ENCODE measurements at regions not wholly inside any gene's neighbourhood (a gene's known extent, or its start where the extent isn't known, plus 50 kb on each side); places are given as distances from the start of the nearest gene placed in this dataset.

DNA sequence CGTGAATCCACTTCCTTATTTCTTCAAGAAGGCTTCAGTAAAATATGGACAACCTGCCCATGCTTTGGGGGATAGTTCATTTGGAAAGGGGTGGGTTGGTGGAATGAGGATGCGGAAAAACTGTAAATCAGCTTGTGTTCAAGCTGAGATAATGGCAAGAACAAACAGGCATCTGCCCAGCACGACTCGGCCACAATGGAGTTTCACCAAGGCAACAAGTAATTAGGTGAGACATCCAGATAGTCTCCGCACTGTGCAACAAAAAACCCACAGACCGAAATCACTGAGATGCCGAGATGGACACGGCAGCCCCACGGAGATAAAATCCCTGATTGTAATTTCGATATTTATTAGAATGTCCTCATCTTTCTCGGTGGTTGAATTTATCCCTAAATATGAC is 455.2 kb downstream of the AJAP1 start:
- TF ChIP-seq TCF12 (IDR thresholded peaks at IDR 0.05; ENCODE audit: low read depth): no peak
- TF ChIP-seq, protein P1, sequence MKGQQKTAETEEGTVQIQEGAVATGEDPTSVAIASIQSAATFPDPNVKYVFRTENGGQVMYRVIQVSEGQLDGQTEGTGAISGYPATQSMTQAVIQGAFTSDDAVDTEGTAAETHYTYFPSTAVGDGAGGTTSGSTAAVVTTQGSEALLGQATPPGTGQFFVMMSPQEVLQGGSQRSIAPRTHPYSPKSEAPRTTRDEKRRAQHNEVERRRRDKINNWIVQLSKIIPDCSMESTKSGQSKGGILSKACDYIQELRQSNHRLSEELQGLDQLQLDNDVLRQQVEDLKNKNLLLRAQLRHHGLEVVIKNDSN (IDR thresholded peaks at IDR 0.05): no peak
- TF ChIP-seq CREB1 (IDR thresholded peaks at IDR 0.05; ENCODE audit: low read depth): no peak
- no peak for TF ChIP-seq YY1 (IDR thresholded peaks at IDR 0.05; ENCODE audit: low read depth)
- TF ChIP-seq, protein P2, sequence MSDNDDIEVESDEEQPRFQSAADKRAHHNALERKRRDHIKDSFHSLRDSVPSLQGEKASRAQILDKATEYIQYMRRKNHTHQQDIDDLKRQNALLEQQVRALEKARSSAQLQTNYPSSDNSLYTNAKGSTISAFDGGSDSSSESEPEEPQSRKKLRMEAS (IDR thresholded peaks at IDR 0.05): no peak

DNA sequence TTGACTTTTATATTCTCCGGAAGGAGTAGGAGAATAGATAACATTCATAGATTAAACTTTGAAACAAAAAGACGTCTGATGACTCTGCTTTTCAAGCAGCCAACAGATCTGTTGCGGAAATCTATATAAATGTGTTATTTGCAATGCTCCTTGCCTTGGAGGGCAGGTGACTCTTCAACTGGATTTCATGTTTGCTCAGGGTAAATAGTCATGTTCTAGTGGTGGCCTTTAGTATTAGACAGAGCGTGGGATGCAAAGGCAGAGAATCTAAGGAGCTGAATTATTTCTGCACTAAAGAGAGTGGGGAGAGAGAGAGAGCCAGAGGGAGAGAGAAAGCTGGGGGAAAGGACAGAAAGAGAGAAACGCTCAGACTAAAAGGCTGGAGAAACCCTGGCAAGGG is 454.3 kb downstream of the AJAP1 start:
- TF ChIP-seq YY1 (IDR thresholded peaks at IDR 0.05; ENCODE audit: low read depth): no peak
- TF ChIP-seq, protein P2 (IDR thresholded peaks at IDR 0.05): no peak

DNA sequence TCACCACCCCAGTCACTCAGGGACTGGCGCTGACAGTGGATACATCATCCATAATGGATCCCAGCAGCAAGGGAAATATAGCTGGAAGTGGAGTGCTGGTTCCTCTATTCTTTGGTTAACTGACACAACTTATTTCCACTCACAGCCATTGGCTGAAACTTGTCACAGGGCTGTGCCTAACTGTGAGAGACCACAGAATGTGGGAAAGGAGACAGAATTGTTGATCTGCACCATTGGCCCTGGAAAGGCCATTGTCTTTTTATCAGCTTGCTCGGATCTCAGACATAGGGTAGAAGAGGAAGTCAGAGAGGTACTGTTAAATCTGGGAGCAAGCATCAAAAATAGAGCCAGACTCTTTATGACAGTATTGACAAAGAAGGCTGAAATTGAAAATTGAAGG is 451.3 kb downstream of the AJAP1 start:
- TF ChIP-seq, protein P2 (IDR thresholded peaks at IDR 0.05): no peak
- no peak for TF ChIP-seq ZBTB7A (IDR thresholded peaks at IDR 0.05; ENCODE audit: low read depth)
- TF ChIP-seq NFIC (IDR thresholded peaks at IDR 0.05): no peak
- TF ChIP-seq TAF1 (IDR thresholded peaks at IDR 0.05; ENCODE audit: low read depth): no peak
- no peak for TF ChIP-seq CEBPB (IDR thresholded peaks at IDR 0.05)
- TF ChIP-seq, protein P1 (IDR thresholded peaks at IDR 0.05): no peak
- TF ChIP-seq EP300 (IDR thresholded peaks at IDR 0.05; ENCODE audit: borderline replicate concordance): no peak
- TF ChIP-seq TEAD4 (IDR thresholded peaks at IDR 0.05): no peak
- no peak for TF ChIP-seq TCF12 (IDR thresholded peaks at IDR 0.05; ENCODE audit: low read depth)
- no peak for TF ChIP-seq EGR1 (IDR thresholded peaks at IDR 0.05)
- no peak for TF ChIP-seq RAD21 (IDR thresholded peaks at IDR 0.05; ENCODE audit: low read depth)
- TF ChIP-seq FOXM1 (IDR thresholded peaks at IDR 0.05; ENCODE audit: borderline replicate concordance, low read depth): no peak

DNA sequence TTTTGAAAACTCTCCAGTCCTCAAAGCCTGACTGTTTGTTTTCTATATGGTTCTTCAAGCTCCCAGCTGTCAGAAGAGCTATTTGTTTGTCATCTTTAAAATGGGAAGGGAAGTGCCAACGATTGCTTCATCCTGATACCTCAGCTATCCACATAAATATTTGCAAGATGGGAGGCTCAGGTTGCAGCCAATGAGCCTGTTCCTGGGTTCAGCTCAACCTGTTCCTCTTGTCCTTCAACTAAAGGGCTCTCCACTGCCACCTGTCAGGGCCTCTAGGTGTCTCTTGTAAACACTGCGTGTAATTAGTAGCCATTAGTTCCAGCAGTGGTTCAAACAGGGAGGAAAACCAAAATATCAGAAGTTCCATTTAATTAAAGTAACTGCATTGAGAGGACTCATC is 445.1 kb downstream of the AJAP1 start:
- peak; percentile 65 for TF ChIP-seq CEBPB (IDR thresholded peaks at IDR 0.05)
- TF ChIP-seq YY1 (IDR thresholded peaks at IDR 0.05; ENCODE audit: low read depth): no peak

DNA sequence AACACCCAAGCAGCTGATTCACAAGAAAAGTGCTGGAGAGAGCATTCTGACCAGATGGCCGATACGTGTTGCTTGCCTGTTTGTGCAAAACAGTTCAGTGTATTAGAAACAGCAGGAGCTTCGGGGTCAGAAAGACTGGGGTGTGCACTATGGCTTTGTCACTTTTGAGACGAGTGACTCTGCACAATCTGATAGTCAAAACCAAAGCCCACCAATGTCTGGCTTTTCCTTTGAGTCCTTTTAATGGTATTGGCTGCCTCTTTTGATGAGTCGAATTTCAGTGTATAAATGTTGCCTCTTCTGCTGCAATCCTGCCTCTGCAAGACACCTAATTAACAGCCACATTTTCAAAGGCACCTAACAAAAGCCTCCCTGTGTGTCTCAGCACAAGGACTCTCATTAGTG is 444.6 kb downstream of the AJAP1 start:
- TF ChIP-seq CEBPB (IDR thresholded peaks at IDR 0.05): no peak
- no peak for TF ChIP-seq TEAD4 (IDR thresholded peaks at IDR 0.05)
- TF ChIP-seq RAD21 (IDR thresholded peaks at IDR 0.05; ENCODE audit: low read depth): no peak
- TF ChIP-seq, protein P1 (IDR thresholded peaks at IDR 0.05): no peak
- TF ChIP-seq, protein P3, sequence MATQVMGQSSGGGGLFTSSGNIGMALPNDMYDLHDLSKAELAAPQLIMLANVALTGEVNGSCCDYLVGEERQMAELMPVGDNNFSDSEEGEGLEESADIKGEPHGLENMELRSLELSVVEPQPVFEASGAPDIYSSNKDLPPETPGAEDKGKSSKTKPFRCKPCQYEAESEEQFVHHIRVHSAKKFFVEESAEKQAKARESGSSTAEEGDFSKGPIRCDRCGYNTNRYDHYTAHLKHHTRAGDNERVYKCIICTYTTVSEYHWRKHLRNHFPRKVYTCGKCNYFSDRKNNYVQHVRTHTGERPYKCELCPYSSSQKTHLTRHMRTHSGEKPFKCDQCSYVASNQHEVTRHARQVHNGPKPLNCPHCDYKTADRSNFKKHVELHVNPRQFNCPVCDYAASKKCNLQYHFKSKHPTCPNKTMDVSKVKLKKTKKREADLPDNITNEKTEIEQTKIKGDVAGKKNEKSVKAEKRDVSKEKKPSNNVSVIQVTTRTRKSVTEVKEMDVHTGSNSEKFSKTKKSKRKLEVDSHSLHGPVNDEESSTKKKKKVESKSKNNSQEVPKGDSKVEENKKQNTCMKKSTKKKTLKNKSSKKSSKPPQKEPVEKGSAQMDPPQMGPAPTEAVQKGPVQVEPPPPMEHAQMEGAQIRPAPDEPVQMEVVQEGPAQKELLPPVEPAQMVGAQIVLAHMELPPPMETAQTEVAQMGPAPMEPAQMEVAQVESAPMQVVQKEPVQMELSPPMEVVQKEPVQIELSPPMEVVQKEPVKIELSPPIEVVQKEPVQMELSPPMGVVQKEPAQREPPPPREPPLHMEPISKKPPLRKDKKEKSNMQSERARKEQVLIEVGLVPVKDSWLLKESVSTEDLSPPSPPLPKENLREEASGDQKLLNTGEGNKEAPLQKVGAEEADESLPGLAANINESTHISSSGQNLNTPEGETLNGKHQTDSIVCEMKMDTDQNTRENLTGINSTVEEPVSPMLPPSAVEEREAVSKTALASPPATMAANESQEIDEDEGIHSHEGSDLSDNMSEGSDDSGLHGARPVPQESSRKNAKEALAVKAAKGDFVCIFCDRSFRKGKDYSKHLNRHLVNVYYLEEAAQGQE (IDR thresholded peaks at IDR 0.05; ENCODE audit: low read depth): no peak
- no peak for TF ChIP-seq CREB1 (IDR thresholded peaks at IDR 0.05; ENCODE audit: low read depth)
- no peak for TF ChIP-seq YY1 (IDR thresholded peaks at IDR 0.05; ENCODE audit: low read depth)
- TF ChIP-seq EGR1 (IDR thresholded peaks at IDR 0.05): no peak
- no peak for TF ChIP-seq TAF1 (IDR thresholded peaks at IDR 0.05; ENCODE audit: low read depth)
- TF ChIP-seq ZBTB7A (IDR thresholded peaks at IDR 0.05; ENCODE audit: low read depth): no peak
- TF ChIP-seq, protein P2 (IDR thresholded peaks at IDR 0.05): no peak
- TF ChIP-seq EP300 (IDR thresholded peaks at IDR 0.05; ENCODE audit: borderline replicate concordance): no peak
- no peak for TF ChIP-seq TCF12 (IDR thresholded peaks at IDR 0.05; ENCODE audit: low read depth)

DNA sequence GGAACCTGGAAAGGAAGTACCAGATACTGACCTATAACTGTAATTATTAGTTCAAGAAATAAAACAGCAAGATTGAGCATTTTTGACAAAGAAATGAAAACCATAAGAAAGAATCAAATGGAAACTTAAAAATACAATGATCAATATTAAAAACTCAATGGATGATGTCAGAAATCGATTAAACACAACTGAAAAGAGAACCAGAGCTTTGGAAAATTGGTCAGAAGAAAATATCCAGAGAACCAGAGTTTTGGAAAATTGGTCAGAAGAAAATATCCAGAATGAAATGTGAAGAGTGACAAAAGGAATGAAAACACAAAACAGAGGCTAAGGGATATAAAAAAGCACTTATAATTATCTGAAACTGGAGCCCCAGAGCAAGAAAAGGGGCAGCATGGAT is 438.6 kb downstream of the AJAP1 start:
- TF ChIP-seq TCF12 (IDR thresholded peaks at IDR 0.05; ENCODE audit: low read depth) (no peak), TEAD4 (IDR thresholded peaks at IDR 0.05) (no peak), EGR1 (IDR thresholded peaks at IDR 0.05) (no peak), EP300 (IDR thresholded peaks at IDR 0.05; ENCODE audit: borderline replicate concordance) (no peak), FOXM1 (IDR thresholded peaks at IDR 0.05; ENCODE audit: borderline replicate concordance, low read depth) (no peak), TAF1 (IDR thresholded peaks at IDR 0.05; ENCODE audit: low read depth) (no peak), NFIC (IDR thresholded peaks at IDR 0.05) (no peak), RAD21 (IDR thresholded peaks at IDR 0.05; ENCODE audit: low read depth) (no peak), YY1 (IDR thresholded peaks at IDR 0.05; ENCODE audit: low read depth) (no peak)
- TF ChIP-seq, protein P1 (IDR thresholded peaks at IDR 0.05): no peak
- TF ChIP-seq, protein P3 (IDR thresholded peaks at IDR 0.05; ENCODE audit: low read depth): no peak
- TF ChIP-seq, protein P2 (IDR thresholded peaks at IDR 0.05): no peak

All from Ishikawa (cell line).